HG02759 (cell line): ENCODE measurements at regions not wholly inside any gene's neighbourhood (a gene's known extent, or its start where the extent isn't known, plus 50 kb on each side); places are given as distances from the start of the nearest gene placed in this dataset.

Experiments used
- ATAC-seq: cut with Tn5 transposase; IDR thresholded peaks from one replicate; pipeline ENCODE4 v1.9.1; 2021; ENCODE audit warnings: mild to moderate bottlenecking, moderate library complexity; ENCODE audit not compliant: unreplicated experiment

DNA sequence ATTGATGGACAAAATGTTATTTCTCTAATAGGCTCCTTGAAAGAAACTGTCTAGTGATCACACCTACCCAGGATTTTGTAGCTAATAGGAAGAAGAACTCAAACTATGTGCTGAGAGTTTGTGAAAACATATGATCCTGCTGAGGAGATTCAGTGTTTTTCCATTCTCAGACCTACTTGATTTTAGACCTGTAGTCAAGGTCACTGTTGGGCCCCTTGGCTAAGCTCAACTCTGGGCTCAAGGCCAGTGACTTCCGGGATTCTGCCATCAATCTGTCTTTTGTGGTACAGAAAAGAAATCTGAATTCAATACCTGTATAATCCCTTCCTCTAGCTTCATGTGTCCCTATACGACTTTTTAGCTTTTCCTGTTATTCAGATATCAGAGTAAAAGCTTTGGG is 79.7 kb upstream of the FERD3L start:
- no peak for ATAC-seq

DNA sequence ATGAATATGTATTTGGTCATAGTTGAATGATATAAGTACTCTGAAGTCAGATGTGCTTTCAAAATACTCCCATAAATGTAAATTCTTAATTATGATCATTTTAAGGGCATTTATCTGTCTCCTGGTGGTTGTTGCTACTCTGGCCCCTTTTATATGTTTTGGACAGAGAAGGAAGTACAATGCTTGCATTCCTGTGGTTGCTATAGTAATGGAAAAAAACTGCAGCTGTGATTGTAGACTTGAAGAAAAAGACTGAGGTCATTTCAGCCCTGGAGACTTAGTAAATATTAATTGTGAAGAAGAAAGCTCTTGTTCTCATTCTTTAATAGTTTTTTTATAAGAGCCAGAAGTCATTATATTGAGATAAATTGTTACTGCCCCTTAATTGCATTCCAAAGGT is 70.2 kb upstream of the FERD3L start:
- no peak for ATAC-seq

DNA sequence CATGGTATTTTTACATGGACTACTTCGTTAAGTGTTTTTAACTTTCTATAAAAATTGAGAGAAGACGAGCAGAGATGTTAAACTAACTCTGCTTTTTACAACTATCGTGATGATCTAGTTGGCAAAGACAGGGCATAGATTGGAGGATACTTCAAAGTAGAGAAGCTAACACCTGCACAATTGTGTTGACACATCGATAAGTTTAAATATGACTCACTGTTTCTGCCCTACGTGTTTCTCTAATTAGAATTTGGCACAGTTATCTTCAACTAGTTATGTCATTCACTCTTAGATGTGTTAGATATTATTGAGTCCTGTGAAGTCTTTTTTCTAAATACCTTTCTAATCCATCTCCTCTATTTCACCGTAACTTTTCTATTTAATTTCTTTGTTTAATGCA is 68.5 kb upstream of the FERD3L start:
- ATAC-seq = no peak

DNA sequence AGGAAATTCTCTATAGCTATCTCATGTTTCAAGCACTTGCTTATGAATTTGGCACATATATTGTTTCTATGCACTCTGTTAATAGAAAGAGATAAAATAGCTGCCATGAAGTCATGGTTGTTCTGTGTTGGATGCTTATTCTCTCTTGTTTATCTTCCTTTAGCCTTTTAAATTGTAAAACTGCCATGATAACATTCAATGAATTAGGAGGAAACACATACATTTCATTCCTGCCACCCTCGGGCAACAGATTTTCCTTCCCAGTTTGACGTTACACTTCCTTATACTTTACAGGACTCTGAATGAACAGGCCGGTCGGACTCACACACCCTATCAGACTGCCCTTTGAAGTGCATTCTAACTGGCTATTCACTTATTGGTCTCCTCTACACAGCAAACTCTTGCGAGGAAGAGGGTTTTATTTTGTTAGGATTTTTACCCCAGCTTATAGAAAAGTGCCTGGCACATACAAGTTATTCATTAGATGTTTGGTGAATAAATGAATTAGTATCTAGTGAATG is 65.7 kb upstream of the FERD3L start:
- no peak for ATAC-seq

DNA sequence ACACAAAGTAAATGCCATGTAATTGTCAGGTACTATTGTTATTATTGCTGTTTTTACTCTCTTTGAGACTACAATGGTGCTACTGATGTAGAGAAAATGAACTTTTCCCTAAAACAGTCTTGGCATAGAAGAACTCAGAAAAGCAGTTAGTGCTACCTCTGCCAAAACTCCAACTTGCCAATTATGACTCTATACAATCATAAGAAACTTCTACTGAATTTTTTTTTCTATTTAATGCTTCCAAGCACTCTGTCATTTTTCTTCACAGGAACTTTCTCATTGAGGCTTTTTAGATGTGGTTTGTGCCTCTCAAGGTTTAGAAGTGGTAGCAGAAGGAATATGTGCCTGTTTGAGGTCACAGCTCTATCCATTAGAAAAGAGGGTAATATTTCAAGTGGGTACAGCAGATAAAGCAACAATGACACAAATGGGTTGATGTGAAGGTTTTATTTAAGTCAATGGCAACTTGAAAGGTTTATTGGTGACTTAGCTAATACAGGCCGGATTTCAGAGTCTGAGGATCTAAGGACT is 64.0 kb upstream of the FERD3L start:
- no peak for ATAC-seq

DNA sequence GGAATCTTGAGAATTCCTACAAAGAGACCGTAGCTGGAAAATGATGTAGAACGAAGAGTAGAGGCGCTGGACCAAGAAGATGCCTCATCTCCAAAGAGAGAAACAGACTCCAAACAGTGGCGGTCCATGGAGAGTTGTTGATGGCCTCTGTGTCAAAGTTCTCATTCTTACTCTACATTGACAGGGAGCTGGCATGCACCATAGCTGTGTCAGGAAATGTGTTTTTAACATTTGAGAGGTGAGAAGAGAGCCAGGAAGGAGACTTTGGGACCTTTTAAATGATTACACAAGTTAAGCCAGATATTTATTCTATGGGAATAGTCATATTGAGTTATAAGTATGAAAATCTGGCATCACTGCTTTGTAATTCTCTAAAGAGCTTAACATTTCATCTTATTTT is 61.5 kb upstream of the FERD3L start:
- no peak for ATAC-seq

DNA sequence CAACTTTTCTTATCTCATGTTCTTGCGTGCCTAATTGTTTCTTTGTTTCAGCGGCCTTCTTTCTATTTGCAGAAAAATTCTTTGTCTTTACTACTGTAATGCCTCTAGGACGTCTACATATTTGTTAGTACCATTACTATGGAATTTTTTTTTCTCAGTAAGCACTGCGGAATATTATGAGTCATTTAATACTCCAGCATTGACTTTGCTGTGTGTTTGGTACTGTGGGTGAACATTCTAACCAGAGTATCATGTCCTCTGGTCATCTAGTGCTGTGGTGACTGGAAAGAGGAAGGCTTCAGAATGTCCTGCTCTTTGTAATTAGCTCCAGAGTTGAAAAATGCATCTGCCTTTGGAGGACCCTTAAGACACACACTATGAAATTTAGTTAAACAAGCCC is 58.5 kb upstream of the FERD3L start:
- ATAC-seq = no peak

DNA sequence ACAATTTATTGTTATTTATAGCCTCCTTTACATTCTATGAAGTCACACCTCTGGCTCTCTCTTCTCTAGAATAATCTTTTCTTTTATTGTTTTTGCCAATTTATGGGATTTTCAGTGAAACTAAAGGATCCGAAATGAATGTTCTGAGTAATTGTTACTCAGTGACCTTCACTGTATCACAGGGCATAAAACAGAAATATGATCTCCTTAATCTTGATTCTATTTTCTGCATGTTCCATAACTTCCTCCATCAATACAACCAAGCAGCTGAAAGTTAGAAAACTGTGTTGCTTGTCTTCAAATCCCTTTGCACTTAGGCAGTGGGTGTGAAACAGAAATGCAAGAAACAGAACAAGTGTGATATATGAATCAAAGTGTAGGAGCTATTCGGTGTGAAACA is 57.4 kb upstream of the FERD3L start:
- ATAC-seq = no peak
